H9 (cell line): ENCODE measurements at regions not wholly inside any gene's neighbourhood (a gene's known extent, or its start where the extent isn't known, plus 50 kb on each side); places are given as distances from the start of the nearest gene placed in this dataset.

Source experiments
- DNase-seq: peaks from one replicate; pipeline ENCODE4 v3.0.0-alpha.2; 2017
- H2AFZ ChIP-seq: one replicate; pipeline ENCODE4 v1.6.1; 2013; ENCODE audit warnings: mild to moderate bottlenecking, low read length, control low read depth, moderate library complexity
- H2AK5ac ChIP-seq: 2 replicates; pipeline ENCODE4 v1.6.1; 2013; ENCODE audit warnings: low read length, control low read depth, mixed read lengths; ENCODE audit not compliant: insufficient read length
- H2BK120ac ChIP-seq: one replicate; pipeline ENCODE4 v1.6.1; 2013; ENCODE audit warnings: low read depth, mild to moderate bottlenecking, low read length, control low read depth, inconsistent platforms; ENCODE audit not compliant: poor library complexity, severe bottlenecking
- H2BK12ac ChIP-seq: 2 replicates; pipeline ENCODE4 v1.6.1; 2013; ENCODE audit warnings: low read length, control low read depth, mixed read lengths, low read depth; ENCODE audit not compliant: insufficient read length
- H2BK15ac ChIP-seq: 2 replicates; pipeline ENCODE4 v1.6.1; 2013; ENCODE audit warnings: low read depth, low read length, control low read depth
- H2BK20ac ChIP-seq: one replicate; pipeline ENCODE4 v1.6.1; 2013; ENCODE audit warnings: low read depth, mild to moderate bottlenecking, low read length, control low read depth, inconsistent platforms; ENCODE audit not compliant: poor library complexity, severe bottlenecking
- H2BK5ac ChIP-seq: 2 replicates; pipeline ENCODE4 v1.6.1; 2013; ENCODE audit warnings: low read length, control low read depth, mixed read lengths; ENCODE audit not compliant: insufficient read length
- H3K14ac ChIP-seq: 2 replicates; pipeline ENCODE4 v1.6.1; 2013; ENCODE audit warnings: low read length, control low read depth; ENCODE audit not compliant: insufficient read depth
- H3K18ac ChIP-seq: 2 replicates; pipeline ENCODE4 v1.6.1; 2013; ENCODE audit warnings: low read depth, mild to moderate bottlenecking, mixed read lengths, low read length, control low read depth; ENCODE audit not compliant: insufficient read length
- H3K23ac ChIP-seq: 2 replicates; pipeline ENCODE4 v1.6.1; 2013; ENCODE audit warnings: low read length, control low read depth, mixed read lengths, low read depth; ENCODE audit not compliant: insufficient read length
- H3K23me2 ChIP-seq: 2 replicates; pipeline ENCODE4 v1.6.1; 2013; ENCODE audit warnings: low read depth, mild to moderate bottlenecking, mixed read lengths, low read length, control low read depth; ENCODE audit not compliant: insufficient read length, poor library complexity, severe bottlenecking
- H3K27ac ChIP-seq: 2 replicates; pipeline ENCODE4 v1.5.1; 2013; ENCODE audit warnings: low read length, control low read depth, mixed read lengths, low read depth; ENCODE audit not compliant: insufficient read length
- H3K27me3 ChIP-seq: 2 replicates; pipeline ENCODE4 v1.6.1; 2013; ENCODE audit warnings: low read length, control low read depth, inconsistent platforms; ENCODE audit not compliant: insufficient read depth
- H3K4ac ChIP-seq: 2 replicates; pipeline ENCODE4 v1.6.1; 2013; ENCODE audit warnings: low read depth, mild to moderate bottlenecking, control low read depth, inconsistent platforms, low read length, moderate library complexity
- H3K4me1 ChIP-seq: 2 replicates; pipeline ENCODE4 v1.6.1; 2013; ENCODE audit warnings: low read length, control low read depth, inconsistent platforms; ENCODE audit not compliant: insufficient read depth
- H3K4me2 ChIP-seq: 2 replicates; pipeline ENCODE4 v1.6.1; 2013; ENCODE audit warnings: low read length, control low read depth, mixed read lengths; ENCODE audit not compliant: insufficient read length, insufficient read depth
- H3K56ac ChIP-seq: 2 replicates; pipeline ENCODE4 v1.6.1; 2013; ENCODE audit warnings: low read depth, mild to moderate bottlenecking, mixed read lengths, low read length, control low read depth; ENCODE audit not compliant: insufficient read length
- H3K79me1 ChIP-seq: 2 replicates; pipeline ENCODE4 v1.6.1; 2013; ENCODE audit warnings: low read depth, mild to moderate bottlenecking, moderate library complexity, low read length, control low read depth, inconsistent platforms; ENCODE audit not compliant: insufficient read depth, poor library complexity, severe bottlenecking
- H3K79me2 ChIP-seq: 2 replicates; pipeline ENCODE4 v1.6.1; 2013; ENCODE audit warnings: low read length, control low read depth, inconsistent platforms; ENCODE audit not compliant: insufficient read depth
- H3K9ac ChIP-seq: 2 replicates; pipeline ENCODE4 v1.6.1; 2013; ENCODE audit warnings: low read length, control low read depth, mixed read lengths; ENCODE audit not compliant: insufficient read length; ENCODE audit errors: extremely low read depth
- H3K9me3 ChIP-seq: one replicate; pipeline ENCODE4 v1.6.1; 2013; ENCODE audit warnings: low read depth, low read length, inconsistent platforms; ENCODE audit not compliant: control insufficient read depth
- H3T11ph ChIP-seq: one replicate; pipeline ENCODE4 v1.6.1; 2013; ENCODE audit warnings: mild to moderate bottlenecking, low read length, control low read depth, inconsistent platforms
- H4K20me1 ChIP-seq: one replicate; pipeline ENCODE4 v1.6.1; 2013; ENCODE audit not compliant: control insufficient read depth, insufficient read length, insufficient read depth
- H4K5ac ChIP-seq: 2 replicates; pipeline ENCODE4 v1.6.1; 2013; ENCODE audit warnings: low read depth, mild to moderate bottlenecking, mixed read lengths, low read length, control low read depth; ENCODE audit not compliant: insufficient read length
- H4K8ac ChIP-seq: replicated peaks from 2 replicates; pipeline ENCODE4 v1.6.1; 2013; ENCODE audit warnings: low read length, control low read depth, mixed read lengths, low read depth; ENCODE audit not compliant: insufficient read length
- H4K91ac ChIP-seq: 2 replicates; pipeline ENCODE4 v1.6.1; 2013; ENCODE audit warnings: low read depth, mild to moderate bottlenecking, moderate library complexity, mixed read lengths, low read length, control low read depth; ENCODE audit not compliant: insufficient read length
- H3K27ac Mint-ChIP-seq, 3 experiments: 2 replicates in 2 of 3; 3 replicates in 1 of 3; pipeline ENCODE4 v1.8.0; 2020 to 2021; ENCODE audit warnings: mixed read lengths in 3 of 3, mild to moderate bottlenecking in 1 of 3, moderate library complexity in 1 of 3
- H3K27me3 Mint-ChIP-seq: 2 replicates; pipeline ENCODE4 v1.8.0; 2021; ENCODE audit warnings: low read depth, mild to moderate bottlenecking, moderate library complexity, mixed read lengths
- H3K36me3 Mint-ChIP-seq, 3 experiments: 2 replicates in 2 of 3; 3 replicates in 1 of 3; pipeline ENCODE4 v1.8.0; 2020 to 2021; ENCODE audit warnings: low read depth in 3 of 3, mixed read lengths in 3 of 3; ENCODE audit not compliant: insufficient read depth in 1 of 3
- H3K4me1 Mint-ChIP-seq, 2 experiments: 2 replicates each; pipeline ENCODE4 v1.8.0; 2020; ENCODE audit warnings: mixed read lengths in 2 of 2
- H3K4me3 Mint-ChIP-seq, 2 experiments: 2 replicates in 1 of 2; 3 replicates in 1 of 2; pipeline ENCODE4 v1.8.0; 2020 to 2021; ENCODE audit warnings: mild to moderate bottlenecking in 2 of 2, mixed read lengths in 2 of 2, moderate library complexity in 1 of 2
- H3K9me3 Mint-ChIP-seq, 2 experiments: 2 replicates in 1 of 2; 3 replicates in 1 of 2; pipeline ENCODE4 v1.8.0; 2020; ENCODE audit warnings: mild to moderate bottlenecking in 2 of 2, mixed read lengths in 2 of 2, moderate library complexity in 1 of 2
- CTCF ChIP-seq: fragments of 200-600 bp; sonication (generic); conservative IDR thresholded peaks from 3 replicates; pipeline ENCODE4 v1.8.0; 2021; ENCODE audit warnings: antibody characterized with exemption, mild to moderate bottlenecking
- WGBS: extraction: QIAGEN DNeasy Blood & Tissue Kit; methylation state at CpG from one replicate; pipeline ENCODE4 v1.1.7; 2013; ENCODE audit warnings: missing lambda C conversion rate, low lambda C conversion rate, mixed read lengths; ENCODE audit not compliant: insufficient read length; ENCODE audit errors: extremely low coverage; 5-methylcytosine and 5-hydroxymethylcytosine counted together

DNA sequence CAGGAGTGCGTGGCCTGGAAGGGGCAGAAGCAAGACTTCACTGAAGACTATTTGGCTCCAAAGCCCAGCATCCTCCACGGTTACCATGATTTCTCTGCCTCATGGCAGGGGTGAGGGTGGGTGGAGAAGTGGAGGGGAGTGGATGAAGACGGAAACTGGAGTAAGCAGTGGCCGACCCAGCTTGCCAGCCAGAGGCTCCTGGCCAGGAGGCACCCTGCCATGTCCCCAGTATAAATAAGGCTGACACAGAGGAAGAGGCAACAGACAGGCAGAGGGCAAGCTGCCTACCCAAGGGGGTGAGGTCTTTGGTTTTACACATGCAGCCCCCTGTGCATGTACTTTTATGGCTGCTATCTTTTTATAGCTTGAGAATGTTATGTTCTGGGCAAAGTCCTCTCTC lies 102.6 kb upstream of the TBX20 start:
- H2BK120ac ChIP-seq, result no peak overlapping the region
- no peak overlapping the region for H3K18ac ChIP-seq
- no peaks in the 10 kb centered on the region for H3K79me1 ChIP-seq
- Mint-ChIP-seq H3K36me3 (no peaks in the 10 kb centered on the region; a peak in 2 of 7 replicates), H3K27me3 (no peaks in the 10 kb centered on the region; the same call in 1 of the 2 replicates), H3K9me3 (no peaks in the 10 kb centered on the region; a peak in 1 of 5 replicates), H3K27ac (no peak overlapping the region), H3K4me3 (no peak overlapping the region), H3K4me1 (peaks cover 7 to 12% of the 10 kb centered on the region in 2 experiments)
- no peak overlapping the region for H2BK15ac ChIP-seq
- no peaks in the 10 kb centered on the region for H4K20me1 ChIP-seq
- no peak overlapping the region for H2BK12ac ChIP-seq
- no peak for DNase-seq
- no peak overlapping the region for H2BK5ac ChIP-seq
- no peak overlapping the region for H2AFZ ChIP-seq
- no CpG with 5 or more reads among the region's 4 CpGs for WGBS
- H2BK20ac ChIP-seq, result no peak overlapping the region
- H3K9me3 ChIP-seq, result no peaks in the 10 kb centered on the region
- H3K27me3 ChIP-seq, result no peaks in the 10 kb centered on the region
- H3K14ac ChIP-seq, result no peak overlapping the region
- no peak overlapping the region for H4K5ac ChIP-seq
- no peak for TF ChIP-seq CTCF
- no peak overlapping the region for H3K56ac ChIP-seq
- no peaks in the 10 kb centered on the region for H3K4me1 ChIP-seq
- H3K4ac ChIP-seq, result no peak overlapping the region
- no peak overlapping the region for H4K91ac ChIP-seq
- no peaks in the 10 kb centered on the region for H3K79me2 ChIP-seq
- H3K23ac ChIP-seq, result no peak overlapping the region
- H3K27ac ChIP-seq, result no peak overlapping the region
- H4K8ac ChIP-seq, result no peak overlapping the region
- H2AK5ac ChIP-seq, result no peak overlapping the region
- no peak overlapping the region for H3K4me2 ChIP-seq
- no peaks in the 10 kb centered on the region for H3K23me2 ChIP-seq
- H3K9ac ChIP-seq, result no peak overlapping the region
- no peak overlapping the region for H3T11ph ChIP-seq
